ENCODE measurements at regions not wholly inside any gene's neighbourhood (a gene's known extent, or its start where the extent isn't known, plus 50 kb on each side); places are given as distances from the start of the nearest gene placed in this dataset.

GRCh38 chr20:19887556-19888268 is 129.4 kb upstream of the NAA20 start:
- Mint-ChIP-seq H3K36me3 (ENCODE audit: low read depth) (no peaks in the 10 kb centered on the region), H3K4me1 (ENCODE audit: low read depth) (no peaks in the 10 kb centered on the region), H3K27ac (no peak overlapping the region), H3K4me3 (no peak overlapping the region), H3K9me3 (no peaks in the 10 kb centered on the region), H3K27me3 (peaks cover 39% of the 10 kb centered on the region)
- DNase-seq, result no peak

- Mint-ChIP-seq H3K36me3 (ENCODE audit: low read depth) (no peaks in the 10 kb centered on the region), H3K27ac (no peak overlapping the region), H3K4me3 (no peak overlapping the region), H3K9me3 (no peaks in the 10 kb centered on the region), H3K27me3 (peaks cover 42% of the 10 kb centered on the region), H3K4me1 (ENCODE audit: low read depth) (no peaks in the 10 kb centered on the region)
- DNase-seq, result no peak
These were observed 128.9 kb upstream of the NAA20 start for GRCh38 chr20:19888269-19888671.

GRCh38 chr20:19889011-19889953 is 127.9 kb upstream of the NAA20 start:
- Mint-ChIP-seq H3K4me3 (no peak overlapping the region), H3K27ac (no peak overlapping the region), H3K36me3 (ENCODE audit: low read depth) (no peaks in the 10 kb centered on the region), H3K9me3 (no peaks in the 10 kb centered on the region), H3K4me1 (ENCODE audit: low read depth) (no peaks in the 10 kb centered on the region), H3K27me3 (peaks cover 46% of the 10 kb centered on the region)
- DNase-seq, result no peak

- H3K27me3 Mint-ChIP-seq, result peaks cover 48% of the 10 kb centered on the region
- no peak overlapping the region for H3K27ac Mint-ChIP-seq
- H3K36me3 Mint-ChIP-seq (ENCODE audit: low read depth), result no peaks in the 10 kb centered on the region
- no peak for DNase-seq
- no peaks in the 10 kb centered on the region for H3K4me1 Mint-ChIP-seq (ENCODE audit: low read depth)
- no peak overlapping the region for H3K4me3 Mint-ChIP-seq
- H3K9me3 Mint-ChIP-seq, result no peaks in the 10 kb centered on the region
These were observed 126.6 kb upstream of the NAA20 start for GRCh38 chr20:19890445-19891051.

- no peak overlapping the region for H3K27ac Mint-ChIP-seq
- H3K4me3 Mint-ChIP-seq, result no peak overlapping the region
- H3K4me1 Mint-ChIP-seq (ENCODE audit: low read depth), result no peaks in the 10 kb centered on the region
- H3K27me3 Mint-ChIP-seq, result peaks cover 45% of the 10 kb centered on the region
- no peak for DNase-seq
- H3K36me3 Mint-ChIP-seq (ENCODE audit: low read depth), result no peaks in the 10 kb centered on the region
- no peaks in the 10 kb centered on the region for H3K9me3 Mint-ChIP-seq
These were observed 123.8 kb upstream of the NAA20 start for GRCh38 chr20:19893356-19893755.

GRCh38 chr20:19895761-19896160 is 121.4 kb upstream of the NAA20 start:
- Mint-ChIP-seq H3K27ac (no peak overlapping the region), H3K4me1 (ENCODE audit: low read depth) (no peaks in the 10 kb centered on the region), H3K9me3 (no peaks in the 10 kb centered on the region), H3K36me3 (ENCODE audit: low read depth) (no peaks in the 10 kb centered on the region), H3K27me3 (peaks cover 28% of the 10 kb centered on the region), H3K4me3 (no peak overlapping the region)
- no peak for DNase-seq

GRCh38 chr20:19897891-19898290 is 119.3 kb upstream of the NAA20 start:
- Mint-ChIP-seq H3K36me3 (ENCODE audit: low read depth) (no peaks in the 10 kb centered on the region), H3K27me3 (peaks cover 20% of the 10 kb centered on the region), H3K27ac (no peak overlapping the region), H3K4me3 (no peak overlapping the region), H3K9me3 (no peaks in the 10 kb centered on the region), H3K4me1 (ENCODE audit: low read depth) (no peaks in the 10 kb centered on the region)
- DNase-seq, result no peak

GRCh38 chr20:19901226-19901625 is 115.9 kb upstream of the NAA20 start:
- Mint-ChIP-seq H3K27ac (no peak overlapping the region), H3K27me3 (peaks cover 15% of the 10 kb centered on the region), H3K36me3 (ENCODE audit: low read depth) (no peaks in the 10 kb centered on the region), H3K4me1 (ENCODE audit: low read depth) (peaks cover 4% of the 10 kb centered on the region), H3K4me3 (no peak overlapping the region), H3K9me3 (no peaks in the 10 kb centered on the region)
- DNase-seq, result no peak

GRCh38 chr20:19903168-19903811 is 113.9 kb upstream of the NAA20 start:
- Mint-ChIP-seq H3K4me3 (no peak overlapping the region), H3K27ac (no peak overlapping the region), H3K4me1 (ENCODE audit: low read depth) (peaks cover 4% of the 10 kb centered on the region), H3K36me3 (ENCODE audit: low read depth) (no peaks in the 10 kb centered on the region), H3K27me3 (peaks cover 12% of the 10 kb centered on the region), H3K9me3 (no peaks in the 10 kb centered on the region)
- no peak for DNase-seq

- Mint-ChIP-seq H3K36me3 (ENCODE audit: low read depth) (no peaks in the 10 kb centered on the region), H3K4me1 (ENCODE audit: low read depth) (peaks cover 4% of the 10 kb centered on the region), H3K27me3 (peaks cover 3% of the 10 kb centered on the region), H3K4me3 (no peak overlapping the region), H3K27ac (no peak overlapping the region), H3K9me3 (no peaks in the 10 kb centered on the region)
- no peak for DNase-seq
These were observed 109.7 kb upstream of the NAA20 start for GRCh38 chr20:19907326-19908056.

GRCh38 chr20:19908576-19908975 is 108.6 kb upstream of the NAA20 start:
- no peak for DNase-seq
- Mint-ChIP-seq H3K27me3 (no peaks in the 10 kb centered on the region), H3K27ac (no peak overlapping the region), H3K4me3 (no peak overlapping the region), H3K9me3 (no peaks in the 10 kb centered on the region), H3K36me3 (ENCODE audit: low read depth) (no peaks in the 10 kb centered on the region), H3K4me1 (ENCODE audit: low read depth) (no peaks in the 10 kb centered on the region)

- Mint-ChIP-seq H3K9me3 (no peaks in the 10 kb centered on the region), H3K4me1 (ENCODE audit: low read depth) (no peaks in the 10 kb centered on the region), H3K4me3 (no peak overlapping the region), H3K36me3 (ENCODE audit: low read depth) (no peaks in the 10 kb centered on the region), H3K27ac (no peak overlapping the region), H3K27me3 (no peaks in the 10 kb centered on the region)
- DNase-seq, result no peak
These were observed 107.4 kb upstream of the NAA20 start for GRCh38 chr20:19909725-19910124.

- Mint-ChIP-seq H3K27ac (no peak overlapping the region), H3K9me3 (no peaks in the 10 kb centered on the region), H3K27me3 (peaks cover 14% of the 10 kb centered on the region), H3K4me1 (ENCODE audit: low read depth) (no peaks in the 10 kb centered on the region), H3K36me3 (ENCODE audit: low read depth) (no peaks in the 10 kb centered on the region), H3K4me3 (no peak overlapping the region)
- no peak for DNase-seq
These were observed 105.3 kb upstream of the NAA20 start for GRCh38 chr20:19911810-19912382.

GRCh38 chr20:19913349-19913748 is 103.8 kb upstream of the NAA20 start:
- H3K36me3 Mint-ChIP-seq (ENCODE audit: low read depth), result no peaks in the 10 kb centered on the region
- H3K4me3 Mint-ChIP-seq, result no peak overlapping the region
- peaks cover 14% of the 10 kb centered on the region for H3K27me3 Mint-ChIP-seq
- H3K4me1 Mint-ChIP-seq (ENCODE audit: low read depth), result no peaks in the 10 kb centered on the region
- H3K27ac Mint-ChIP-seq, result no peak overlapping the region
- no peaks in the 10 kb centered on the region for H3K9me3 Mint-ChIP-seq
- no peak for DNase-seq

Data from activated T-cell treated with anti-CD3 and anti-CD28 coated beads, Interleukin-2, amount 50 U/mL, for 24 hours (primary cell).